Activated naive CD8-positive, alpha-beta T cell treated with anti-CD3 and anti-CD28 coated beads for 36 hours (primary cell): ENCODE measurements at regions not wholly inside any gene's neighbourhood (a gene's known extent, or its start where the extent isn't known, plus 50 kb on each side); places are given as distances from the start of the nearest gene placed in this dataset.
A peak's percentile ranks its signal among the peaks of the same experiment; 100 is the strongest.

ENCODE experiments used
- DNase-seq: peaks from one replicate; pipeline ENCODE4 v3.0.0; 2021
- H3K27ac Mint-ChIP-seq: one replicate; pipeline ENCODE4 v1.8.0; 2022; ENCODE audit warnings: mild to moderate bottlenecking, moderate library complexity, mixed read lengths
- H3K27me3 Mint-ChIP-seq: one replicate; pipeline ENCODE4 v1.8.0; 2022; ENCODE audit warnings: mild to moderate bottlenecking, mixed read lengths
- H3K36me3 Mint-ChIP-seq: one replicate; pipeline ENCODE4 v1.8.0; 2021; ENCODE audit warnings: mild to moderate bottlenecking, mixed read lengths
- H3K4me1 Mint-ChIP-seq: one replicate; pipeline ENCODE4 v1.8.0; 2021; ENCODE audit warnings: mixed read lengths
- H3K4me3 Mint-ChIP-seq: one replicate; pipeline ENCODE4 v1.8.0; 2022; ENCODE audit warnings: mild to moderate bottlenecking, moderate library complexity, mixed read lengths
- H3K9me3 Mint-ChIP-seq: one replicate; pipeline ENCODE4 v1.8.0; 2022; ENCODE audit warnings: mixed read lengths

DNA sequence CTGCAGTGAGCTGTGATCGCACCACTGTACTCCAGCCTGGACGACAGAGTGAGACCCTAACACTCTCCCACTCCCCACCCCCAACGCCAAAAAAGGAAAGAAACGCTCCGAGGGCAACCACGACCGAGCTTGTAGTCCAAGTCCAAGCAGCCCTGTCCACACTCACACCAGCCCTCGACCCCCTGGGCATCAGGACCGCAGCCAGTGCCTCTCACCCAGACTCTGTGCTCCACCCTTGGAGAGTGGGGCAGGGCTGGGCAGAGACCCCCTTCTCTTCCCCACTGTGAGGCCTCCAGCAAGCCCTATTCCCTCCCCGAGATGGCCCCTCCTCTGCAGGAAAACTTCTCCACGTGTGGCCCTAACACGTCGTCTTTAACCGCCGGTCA lies 82.6 kb downstream of the FOXL3 start:
- no peaks in the 10 kb centered on the region for H3K9me3 Mint-ChIP-seq
- no peak overlapping the region for H3K4me3 Mint-ChIP-seq
- no peaks in the 10 kb centered on the region for H3K36me3 Mint-ChIP-seq
- no peak for DNase-seq
- H3K27ac Mint-ChIP-seq = no peak overlapping the region
- no peaks in the 10 kb centered on the region for H3K27me3 Mint-ChIP-seq
- no peaks in the 10 kb centered on the region for H3K4me1 Mint-ChIP-seq

- Mint-ChIP-seq H3K4me3 (no peak overlapping the region), H3K4me1 (no peaks in the 10 kb centered on the region), H3K27me3 (peaks cover 2% of the 10 kb centered on the region), H3K36me3 (no peaks in the 10 kb centered on the region), H3K9me3 (no peaks in the 10 kb centered on the region), H3K27ac (no peak overlapping the region)
- DNase-seq = no peak
Measured at GRCh38 chr7:372932-373791, 83.2 kb downstream of the FOXL3 start.

GRCh38 chr7:373818-374705 lies 84.1 kb downstream of the FOXL3 start:
- H3K36me3 Mint-ChIP-seq = no peaks in the 10 kb centered on the region
- peaks cover 4% of the 10 kb centered on the region for H3K27me3 Mint-ChIP-seq
- no peaks in the 10 kb centered on the region for H3K9me3 Mint-ChIP-seq
- no peak overlapping the region for H3K4me3 Mint-ChIP-seq
- no peak overlapping the region for H3K27ac Mint-ChIP-seq
- DNase-seq = no peak
- H3K4me1 Mint-ChIP-seq = no peaks in the 10 kb centered on the region

DNA sequence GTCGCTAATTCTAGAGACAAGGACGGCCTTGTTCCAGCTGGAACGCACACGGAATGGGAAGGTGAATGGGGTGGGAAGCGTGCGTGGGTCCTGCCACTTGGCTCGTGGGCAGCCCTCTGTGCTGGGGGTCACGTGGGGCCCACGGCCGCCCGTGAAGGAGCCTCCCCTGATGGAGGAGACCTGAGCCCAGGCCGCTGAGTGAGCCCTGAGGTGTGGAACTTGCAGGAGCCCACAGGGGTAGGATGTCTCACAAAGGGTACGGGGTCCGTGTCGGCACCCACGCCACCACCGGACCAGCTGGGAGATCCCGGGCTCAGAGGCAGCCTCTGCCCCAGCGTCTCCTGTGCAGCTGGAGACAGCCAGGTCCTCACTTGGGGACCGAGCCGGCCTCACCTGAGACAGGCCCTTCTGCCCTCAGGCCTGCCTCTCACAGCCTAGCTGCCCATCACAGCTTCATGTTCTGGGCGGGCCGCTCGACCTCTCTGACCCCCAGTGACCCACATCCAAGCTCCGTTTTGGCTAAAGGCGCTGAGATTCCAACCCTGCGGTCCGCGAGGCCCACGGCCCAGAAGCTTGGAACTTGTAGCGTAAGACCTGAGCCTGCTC lies 84.8 kb downstream of the FOXL3 start:
- H3K27me3 Mint-ChIP-seq = peaks cover 4% of the 10 kb centered on the region
- H3K36me3 Mint-ChIP-seq = no peaks in the 10 kb centered on the region
- DNase-seq = no peak
- H3K4me3 Mint-ChIP-seq = no peak overlapping the region
- no peaks in the 10 kb centered on the region for H3K9me3 Mint-ChIP-seq
- H3K27ac Mint-ChIP-seq = no peak overlapping the region
- H3K4me1 Mint-ChIP-seq = no peaks in the 10 kb centered on the region

DNA sequence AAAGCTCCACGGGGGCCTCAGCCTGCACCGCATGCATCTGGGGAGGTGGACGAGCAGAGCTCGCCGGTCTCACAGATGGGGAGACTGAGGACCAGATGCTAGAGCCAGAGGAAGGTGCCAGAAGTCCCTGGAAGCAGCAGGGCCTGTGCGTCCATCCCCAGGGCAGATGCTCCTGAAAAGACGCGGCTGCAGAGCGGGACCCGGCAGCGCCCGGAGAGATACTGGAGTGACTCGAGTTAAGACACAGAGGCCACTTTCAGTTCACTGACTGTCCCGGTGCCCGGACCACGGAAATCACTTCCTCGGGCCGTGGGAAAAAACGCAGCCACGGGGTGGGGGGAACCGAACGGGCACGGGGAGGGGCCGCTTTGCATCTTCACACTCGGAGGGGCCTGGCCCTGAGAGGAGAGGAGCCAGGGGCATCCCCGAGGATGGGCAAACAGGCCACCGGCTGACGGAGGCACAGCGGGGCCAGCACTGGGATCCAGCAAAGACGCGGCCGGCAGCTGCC lies 85.4 kb downstream of the FOXL3 start:
- peaks cover 3% of the 10 kb centered on the region for H3K4me1 Mint-ChIP-seq
- no peak overlapping the region for H3K27ac Mint-ChIP-seq
- no peak overlapping the region for H3K4me3 Mint-ChIP-seq
- H3K27me3 Mint-ChIP-seq = peaks cover 4% of the 10 kb centered on the region
- H3K9me3 Mint-ChIP-seq = no peaks in the 10 kb centered on the region
- no peak for DNase-seq
- no peaks in the 10 kb centered on the region for H3K36me3 Mint-ChIP-seq

DNA sequence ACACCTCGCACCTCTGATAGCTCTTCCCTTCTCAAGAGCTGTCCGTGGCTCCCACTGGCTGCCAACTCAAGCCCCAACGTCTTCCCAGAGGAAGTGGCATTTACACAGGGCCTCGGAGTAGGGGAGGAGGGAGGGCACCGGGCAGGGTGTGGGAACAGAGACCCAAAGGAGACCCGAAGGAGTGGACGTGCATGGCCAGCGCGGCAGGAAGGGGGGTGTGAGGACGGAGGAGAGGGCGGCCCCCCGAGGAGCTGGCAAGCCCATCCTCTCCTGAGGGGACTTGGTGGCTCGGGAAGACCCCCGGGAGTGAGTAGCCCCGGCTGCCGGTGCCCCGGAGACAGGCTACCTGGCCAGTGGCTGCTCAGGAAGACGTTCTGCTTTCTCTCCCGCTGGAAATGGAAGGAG lies 85.9 kb downstream of the FOXL3 start:
- H3K27me3 Mint-ChIP-seq = peaks cover 4% of the 10 kb centered on the region
- H3K27ac Mint-ChIP-seq = no peak overlapping the region
- H3K4me1 Mint-ChIP-seq = peaks cover 4% of the 10 kb centered on the region
- no peaks in the 10 kb centered on the region for H3K36me3 Mint-ChIP-seq
- no peak overlapping the region for H3K4me3 Mint-ChIP-seq
- no peaks in the 10 kb centered on the region for H3K9me3 Mint-ChIP-seq
- DNase-seq = no peak

- peaks cover 4% of the 10 kb centered on the region for H3K27me3 Mint-ChIP-seq
- peaks cover 2% of the 10 kb centered on the region for H3K9me3 Mint-ChIP-seq
- peaks cover 10% of the 10 kb centered on the region for H3K4me1 Mint-ChIP-seq
- no peak overlapping the region for H3K4me3 Mint-ChIP-seq
- DNase-seq = no peak
- H3K27ac Mint-ChIP-seq = no peak overlapping the region
- H3K36me3 Mint-ChIP-seq = no peaks in the 10 kb centered on the region
Measured at GRCh38 chr7:376306-377079, 86.5 kb downstream of the FOXL3 start.

GRCh38 chr7:377080-378040 lies 87.4 kb downstream of the FOXL3 start:
- H3K9me3 Mint-ChIP-seq = peaks cover 2% of the 10 kb centered on the region
- no peak for DNase-seq
- H3K27me3 Mint-ChIP-seq = peaks cover 4% of the 10 kb centered on the region
- no peak overlapping the region for H3K4me3 Mint-ChIP-seq
- peaks cover 16% of the 10 kb centered on the region for H3K4me1 Mint-ChIP-seq
- no peak overlapping the region for H3K27ac Mint-ChIP-seq
- H3K36me3 Mint-ChIP-seq = peaks cover 6% of the 10 kb centered on the region

DNA sequence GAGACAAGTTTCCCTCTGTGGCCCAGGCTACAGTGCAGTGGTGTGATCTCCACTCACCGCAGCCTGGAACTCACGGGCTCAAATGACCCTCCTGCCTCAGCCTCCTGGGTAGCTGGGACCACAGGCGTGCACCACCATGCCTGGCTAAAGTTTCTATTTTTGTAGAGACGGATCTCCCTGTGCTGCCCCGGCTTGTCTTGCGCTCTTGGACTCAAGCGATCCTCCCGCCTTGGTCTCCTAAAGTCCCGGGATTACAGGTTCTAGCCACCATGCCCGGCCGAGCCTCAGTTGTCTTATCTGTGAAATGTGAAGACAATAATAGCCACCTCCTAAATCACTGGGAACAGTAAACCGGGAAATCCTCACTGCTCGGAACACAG lies 88.1 kb downstream of the FOXL3 start:
- peaks cover 16% of the 10 kb centered on the region for H3K4me1 Mint-ChIP-seq
- H3K9me3 Mint-ChIP-seq = peaks cover 6% of the 10 kb centered on the region
- no peak for DNase-seq
- H3K27me3 Mint-ChIP-seq = peaks cover 4% of the 10 kb centered on the region
- H3K4me3 Mint-ChIP-seq = no peak overlapping the region
- H3K27ac Mint-ChIP-seq = no peak overlapping the region
- peaks cover 6% of the 10 kb centered on the region for H3K36me3 Mint-ChIP-seq

DNA sequence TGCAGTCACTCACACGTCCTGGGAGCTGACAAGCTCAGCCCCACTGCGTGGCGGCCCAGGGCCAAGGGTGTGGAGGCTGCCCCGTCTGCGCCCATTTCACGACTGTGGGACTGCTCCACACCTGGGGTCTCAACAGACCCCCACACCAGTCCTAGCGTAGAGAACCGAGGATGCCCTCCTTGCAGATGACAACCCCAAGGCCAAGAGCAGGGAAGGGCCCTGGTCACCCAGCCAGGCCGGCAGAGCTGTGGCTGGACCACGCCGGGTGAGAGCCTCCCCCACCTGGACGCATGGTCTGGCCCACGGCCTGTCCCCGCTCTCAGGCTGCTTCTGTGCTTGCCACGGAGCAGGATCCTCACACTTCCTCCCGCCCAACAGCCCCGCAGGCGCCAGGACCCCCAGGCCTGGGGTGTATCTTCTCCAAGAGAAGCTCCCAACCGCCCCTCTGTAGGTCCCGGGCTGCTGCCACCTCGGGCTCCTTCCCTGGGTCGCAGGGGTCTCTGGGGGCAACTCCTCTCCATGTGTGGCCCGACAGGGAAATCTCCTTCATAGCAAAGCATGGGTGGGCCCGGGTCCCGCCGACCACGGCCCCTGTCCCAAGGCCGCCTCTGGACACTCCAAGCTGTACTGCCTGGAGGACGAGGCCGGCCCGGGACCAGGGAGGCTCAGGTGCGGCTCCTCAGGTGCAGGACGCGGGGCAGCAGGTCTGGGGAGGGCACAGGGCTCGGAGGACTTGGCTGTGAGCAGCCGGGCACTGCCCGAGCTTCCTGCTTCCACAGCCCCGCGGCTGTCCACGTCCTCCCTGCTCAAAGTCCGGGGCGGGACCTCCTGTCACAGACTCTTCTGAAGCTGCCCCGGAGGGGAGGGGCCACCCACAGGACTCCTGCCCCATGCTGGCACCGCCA lies 88.8 kb downstream of the FOXL3 start:
- Mint-ChIP-seq H3K4me3 (no peak overlapping the region), H3K27me3 (peaks cover 4% of the 10 kb centered on the region), H3K36me3 (peaks cover 6% of the 10 kb centered on the region), H3K9me3 (peaks cover 10% of the 10 kb centered on the region), H3K4me1 (peaks cover 16% of the 10 kb centered on the region), H3K27ac (no peak overlapping the region)
- no peak for DNase-seq

GRCh38 chr7:379456-380138 lies 89.6 kb downstream of the FOXL3 start:
- H3K27me3 Mint-ChIP-seq = peaks cover 4% of the 10 kb centered on the region
- H3K4me1 Mint-ChIP-seq = peaks cover 16% of the 10 kb centered on the region
- H3K36me3 Mint-ChIP-seq = peaks cover 6% of the 10 kb centered on the region
- DNase-seq = no peak
- H3K9me3 Mint-ChIP-seq = peaks cover 17% of the 10 kb centered on the region
- H3K27ac Mint-ChIP-seq = no peak overlapping the region
- no peak overlapping the region for H3K4me3 Mint-ChIP-seq

GRCh38 chr7:380139-380485 lies 90.1 kb downstream of the FOXL3 start:
- H3K36me3 Mint-ChIP-seq = peaks cover 6% of the 10 kb centered on the region
- no peak for DNase-seq
- H3K27ac Mint-ChIP-seq = peak overlapping the region; percentile 35
- peaks cover 18% of the 10 kb centered on the region for H3K9me3 Mint-ChIP-seq
- peaks cover 4% of the 10 kb centered on the region for H3K27me3 Mint-ChIP-seq
- peaks cover 16% of the 10 kb centered on the region for H3K4me1 Mint-ChIP-seq
- no peak overlapping the region for H3K4me3 Mint-ChIP-seq
